Endothelial cell of umbilical vein (primary cell): ENCODE measurements at regions not wholly inside any gene's neighbourhood (a gene's known extent, or its start where the extent isn't known, plus 50 kb on each side); places are given as distances from the start of the nearest gene placed in this dataset.

Experiments
- BruUV-seq: library from RNA; stranded (reverse); fragments of 400-500 nt; replicated peaks from 2 replicates; lab custom pipeline; 2021; lab: Mats Ljungman, UMichigan
- CTCF ChIA-PET: fragments of 300-600, 350-600 bp; sonication (Branson Sonifier 250); formaldehyde crosslinking; loops from one replicate; lab custom pipeline; 2021; ENCODE audit warnings: antibody characterized with exemption, inconsistent platforms; lab: Charles Lee
- POLR2A ChIA-PET: fragments of 300-600, 350-600 bp; sonication (Branson Sonifier 250); formaldehyde crosslinking; loops from one replicate; lab custom pipeline; 2021; ENCODE audit warnings: antibody characterized with exemption, inconsistent platforms; lab: Charles Lee
- DNase-seq: peaks from one replicate; pipeline ENCODE4 v3.0.0-alpha.2; 2011; ENCODE audit warnings: low read depth, low spot score
- FAIRE-seq: peaks from 2 replicates; lab custom pipeline; 2011; peaks lifted over from hg19 to GRCh38; lab: Jason Lieb, UNC
- H2AFZ ChIP-seq: 2 replicates; pipeline ENCODE4 v1.6.0; 2012; ENCODE audit warnings: low read depth, low read length, control low read depth, inconsistent platforms
- H3K27ac ChIP-seq: 2 replicates; pipeline ENCODE4 v1.5.1; 2011; ENCODE audit warnings: low read depth, mild to moderate bottlenecking, control low read depth, low read length, moderate library complexity; ENCODE audit not compliant: insufficient read depth
- H3K27me3 ChIP-seq, 2 experiments: 2 replicates each; pipeline versions ENCODE4 v1.6.0 to v1.6.1; 2011; ENCODE audit warnings: low read length in 2 of 2, mixed read lengths in 1 of 2; ENCODE audit not compliant: control insufficient read depth in 2 of 2, insufficient read depth in 2 of 2
- H3K36me3 ChIP-seq, 2 experiments: 2 replicates in 1 of 2; 3 replicates in 1 of 2; pipeline ENCODE4 v1.5.1; 2011; ENCODE audit warnings: low read length in 2 of 2, mild to moderate bottlenecking in 1 of 2, moderate library complexity in 1 of 2; ENCODE audit not compliant: control insufficient read depth in 2 of 2, insufficient read depth in 2 of 2; ENCODE audit errors: extremely low read depth in 1 of 2
- H3K4me1 ChIP-seq: 3 replicates; pipeline ENCODE4 v1.5.1; 2011; ENCODE audit warnings: mild to moderate bottlenecking, low read length; ENCODE audit not compliant: control insufficient read depth, insufficient read depth; ENCODE audit errors: extremely low read depth
- H3K4me2 ChIP-seq: 2 replicates; pipeline ENCODE4 v1.6.1; 2011; ENCODE audit warnings: low read length, control low read depth, mixed read lengths; ENCODE audit not compliant: insufficient read depth
- H3K4me3 ChIP-seq, 3 experiments: fragments of 200-600 bp in 1 of 3; sonication (generic), shearing (Covaris generic) in 1 of 3; replicated peaks in 1 of 3; 2 replicates each; pipeline ENCODE4 v1.5.1; 2011 to 2016; ENCODE audit warnings: control low read depth in 3 of 3, low read length in 3 of 3, mild to moderate bottlenecking in 2 of 3, inconsistent platforms in 1 of 3, low read depth in 1 of 3, moderate library complexity in 1 of 3; ENCODE audit not compliant: insufficient read depth in 1 of 3
- H3K79me2 ChIP-seq: 2 replicates; pipeline ENCODE4 v1.6.0; 2012; ENCODE audit warnings: low read length, inconsistent platforms; ENCODE audit not compliant: control insufficient read depth, insufficient read depth
- H3K9ac ChIP-seq: replicated peaks from 2 replicates; pipeline ENCODE3; 2011; ENCODE audit warnings: low read length, control low read depth; ENCODE audit not compliant: insufficient read depth; ENCODE audit errors: extremely low read depth
- H3K9me1 ChIP-seq: replicated peaks from 3 replicates; pipeline ENCODE4 v1.6.0; 2011; ENCODE audit warnings: mild to moderate bottlenecking, low read length; ENCODE audit not compliant: control insufficient read depth, insufficient read depth; ENCODE audit errors: extremely low read depth
- H3K9me3 ChIP-seq: replicated peaks from 2 replicates; pipeline ENCODE4 v1.5.1; 2012; ENCODE audit warnings: low read length, inconsistent platforms; ENCODE audit not compliant: control insufficient read depth, insufficient read depth
- H4K20me1 ChIP-seq: replicated peaks from 2 replicates; pipeline ENCODE3; 2011; ENCODE audit warnings: mild to moderate bottlenecking, low read length; ENCODE audit not compliant: control insufficient read depth, insufficient read depth; ENCODE audit errors: extremely low read depth
- EZH2 ChIP-seq: IDR thresholded peaks from 2 replicates; pipeline ENCODE4 v1.6.1; 2012; ENCODE audit warnings: borderline replicate concordance, low read depth, mild to moderate bottlenecking, moderate library complexity, low read length, inconsistent platforms; ENCODE audit not compliant: severe bottlenecking
- FOS ChIP-seq: IDR thresholded peaks from 2 replicates; pipeline ENCODE4 v1.6.1; 2011; ENCODE audit warnings: mild to moderate bottlenecking, low read length, moderate library complexity, borderline replicate concordance; ENCODE audit not compliant: insufficient read depth
- GATA2 ChIP-seq: IDR thresholded peaks from 2 replicates; pipeline ENCODE4 v1.7.0; 2011; ENCODE audit warnings: low read depth, mild to moderate bottlenecking, moderate library complexity, mixed read lengths, low read length; ENCODE audit not compliant: insufficient read length, insufficient read depth
- JUN ChIP-seq: IDR thresholded peaks from 2 replicates; pipeline ENCODE4 v1.6.1; 2011; ENCODE audit warnings: borderline replicate concordance, low read depth; ENCODE audit not compliant: insufficient read length, insufficient read depth
- MYC ChIP-seq: IDR thresholded peaks from one replicate; pipeline ENCODE4 v1.6.1; 2011; ENCODE audit warnings: mild to moderate bottlenecking, low read depth, low read length
- POLR2A ChIP-seq: IDR thresholded peaks from 2 replicates; pipeline ENCODE4 v1.6.1; 2012; ENCODE audit warnings: low read depth, mild to moderate bottlenecking, control low read depth, low read length
- POLR2AphosphoS5 ChIP-seq: IDR thresholded peaks from 2 replicates; pipeline ENCODE4 v1.6.1; 2012; ENCODE audit warnings: low read depth, mild to moderate bottlenecking, control low read depth, low read length, moderate library complexity; ENCODE audit not compliant: insufficient read depth
- dilution Hi-C: fragments of 300-500 bp; cut with MboI; formaldehyde crosslinking; loops from one replicate; pipeline ENCODE4 v1.15.0; 2019; ENCODE audit warnings: low sequenced_read_pairs; ENCODE audit not compliant: extremely low pct_ligation_motif_present
- intact Hi-C: fragments of 100-400 bp; cut with micrococcal nuclease; formaldehyde crosslinking; loops from one replicate; pipeline ENCODE4 v1.10.0; 2022
- TF ChIP-seq, protein P1 (sequence below): IDR thresholded peaks from 2 replicates; pipeline ENCODE4 v1.6.1; 2011; ENCODE audit not compliant: insufficient read depth, insufficient read length
- TF ChIP-seq, protein P2 (sequence below), 2 donors: IDR thresholded peaks; 1 replicate in 1 of 2; 2 replicates in 1 of 2; pipeline ENCODE4 v1.5.1; 2011; ENCODE audit warnings: low read length in 2 of 2, mild to moderate bottlenecking in 2 of 2, moderate library complexity in 2 of 2, control low read depth in 1 of 2, inconsistent platforms in 1 of 2, low read depth in 1 of 2; ENCODE audit not compliant: insufficient read depth in 1 of 2; ENCODE audit errors: extremely low read depth in 1 of 2

DNA sequence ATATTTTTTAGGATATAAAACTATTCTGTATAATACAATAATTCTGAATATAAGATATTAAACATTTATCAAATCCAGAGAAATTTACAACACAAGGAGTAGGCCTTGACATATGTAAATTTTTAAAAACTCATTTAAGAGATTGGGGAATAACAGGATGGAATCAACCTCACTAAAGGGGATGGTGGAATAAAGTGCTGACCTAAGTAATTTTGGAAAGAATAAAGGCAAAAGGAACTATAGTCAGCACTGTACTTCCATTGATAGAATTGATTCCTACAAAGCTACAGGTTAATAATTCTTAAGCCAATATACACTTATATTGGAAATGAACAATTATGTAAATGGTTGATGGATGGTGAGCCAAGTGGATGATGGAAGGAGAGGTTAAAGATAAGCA, 549.3 kb downstream of the TBL1XR1 start:
- intact Hi-C loops = no loop called here
- H3K27ac ChIP-seq = no peak overlapping the region
- CTCF ChIA-PET = interaction anchor here (1.4 kb wide), 1 partner anchor 16 kb away, joined by 3 read pairs; no protein-coding TSS in a partner anchor

More for the DNA sequence above, 549.3 kb downstream of the TBL1XR1 start:
- FAIRE-seq (no peak), DNase-seq (no peak)
- Histone ChIP-seq H3K27me3 (no peaks in the 10 kb centered on the region), H3K4me3 (no peak overlapping the region), H3K9ac (no peak overlapping the region), H3K4me1 (no peaks in the 10 kb centered on the region), H3K36me3 (no peaks in the 10 kb centered on the region), H3K9me3 (no peaks in the 10 kb centered on the region), H3K4me2 (no peak overlapping the region), H4K20me1 (no peaks in the 10 kb centered on the region), H3K9me1 (no peaks in the 10 kb centered on the region), H2AFZ (no peak overlapping the region), H3K79me2 (no peaks in the 10 kb centered on the region)
- TF ChIP-seq JUN = no peak
- TF ChIP-seq POLR2A = no peak
- TF ChIP-seq EZH2 = no peak
- no peak for TF ChIP-seq MYC
- TF ChIP-seq, protein P1, sequence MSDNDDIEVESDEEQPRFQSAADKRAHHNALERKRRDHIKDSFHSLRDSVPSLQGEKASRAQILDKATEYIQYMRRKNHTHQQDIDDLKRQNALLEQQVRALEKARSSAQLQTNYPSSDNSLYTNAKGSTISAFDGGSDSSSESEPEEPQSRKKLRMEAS = no peak
- TF ChIP-seq POLR2AphosphoS5 = no peak
- TF ChIP-seq, protein P2, sequence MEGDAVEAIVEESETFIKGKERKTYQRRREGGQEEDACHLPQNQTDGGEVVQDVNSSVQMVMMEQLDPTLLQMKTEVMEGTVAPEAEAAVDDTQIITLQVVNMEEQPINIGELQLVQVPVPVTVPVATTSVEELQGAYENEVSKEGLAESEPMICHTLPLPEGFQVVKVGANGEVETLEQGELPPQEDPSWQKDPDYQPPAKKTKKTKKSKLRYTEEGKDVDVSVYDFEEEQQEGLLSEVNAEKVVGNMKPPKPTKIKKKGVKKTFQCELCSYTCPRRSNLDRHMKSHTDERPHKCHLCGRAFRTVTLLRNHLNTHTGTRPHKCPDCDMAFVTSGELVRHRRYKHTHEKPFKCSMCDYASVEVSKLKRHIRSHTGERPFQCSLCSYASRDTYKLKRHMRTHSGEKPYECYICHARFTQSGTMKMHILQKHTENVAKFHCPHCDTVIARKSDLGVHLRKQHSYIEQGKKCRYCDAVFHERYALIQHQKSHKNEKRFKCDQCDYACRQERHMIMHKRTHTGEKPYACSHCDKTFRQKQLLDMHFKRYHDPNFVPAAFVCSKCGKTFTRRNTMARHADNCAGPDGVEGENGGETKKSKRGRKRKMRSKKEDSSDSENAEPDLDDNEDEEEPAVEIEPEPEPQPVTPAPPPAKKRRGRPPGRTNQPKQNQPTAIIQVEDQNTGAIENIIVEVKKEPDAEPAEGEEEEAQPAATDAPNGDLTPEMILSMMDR (IDR thresholded peaks at IDR 0.05; ENCODE audit: extremely low read depth in 1 of 2, insufficient read depth in 1 of 2, low read depth in 1 of 2, low read length in 2 of 2) = no peak
- no peak for TF ChIP-seq FOS
- no peak for TF ChIP-seq GATA2
- dilution Hi-C loops = no loop called here
- POLR2A ChIA-PET = no interaction called here
- no TSS peak for BruUV-seq
